HAP-1 (cell line): ENCODE measurements at regions not wholly inside any gene's neighbourhood (a gene's known extent, or its start where the extent isn't known, plus 50 kb on each side); places are given as distances from the start of the nearest gene placed in this dataset.
"Not testable (repeated sequence)": the region's sequence is repeated elsewhere in the genome, so short reads cannot be mapped to it uniquely, and the experiment has no call there.

Source experiments
- DNase-seq, 2 experiments: peaks; one replicate each; pipeline ENCODE4 v3.0.0-alpha.2; 2016 to 2020; ENCODE audit warnings: low spot score in 2 of 2
- H3K27me3 ChIP-seq: fragments of 250-450 bp; sonication (Bioruptor Pico); 2 replicates; pipeline ENCODE4 v1.5.1; 2020; ENCODE audit warnings: low read depth, mild to moderate bottlenecking, moderate library complexity
- H3K36me3 ChIP-seq: fragments of 250-450 bp; sonication (Bioruptor Pico); replicated peaks from 2 replicates; pipeline ENCODE4 v1.5.1; 2020; ENCODE audit warnings: mild to moderate bottlenecking
- H3K4me1 ChIP-seq: fragments of 250-450 bp; sonication (Bioruptor Pico); 2 replicates; pipeline ENCODE4 v1.5.1; 2020; ENCODE audit warnings: mild to moderate bottlenecking
- H3K4me3 ChIP-seq: fragments of 250-450 bp; sonication (Bioruptor Pico); 2 replicates; pipeline ENCODE4 v1.5.1; 2020; ENCODE audit warnings: mild to moderate bottlenecking, moderate library complexity
- H3K9me3 ChIP-seq: fragments of 250-450 bp; sonication (Bioruptor Pico); 2 replicates; pipeline ENCODE4 v1.5.1; 2020; ENCODE audit warnings: mild to moderate bottlenecking, moderate library complexity
- in situ Hi-C: fragments of 300-500 bp; cut with MboI; formaldehyde crosslinking; loops from 3 replicates; pipeline ENCODE4 v1.14.3; 2020; ENCODE audit warnings: low sequenced_read_pairs, inconsistent platforms, mixed read lengths

DNA sequence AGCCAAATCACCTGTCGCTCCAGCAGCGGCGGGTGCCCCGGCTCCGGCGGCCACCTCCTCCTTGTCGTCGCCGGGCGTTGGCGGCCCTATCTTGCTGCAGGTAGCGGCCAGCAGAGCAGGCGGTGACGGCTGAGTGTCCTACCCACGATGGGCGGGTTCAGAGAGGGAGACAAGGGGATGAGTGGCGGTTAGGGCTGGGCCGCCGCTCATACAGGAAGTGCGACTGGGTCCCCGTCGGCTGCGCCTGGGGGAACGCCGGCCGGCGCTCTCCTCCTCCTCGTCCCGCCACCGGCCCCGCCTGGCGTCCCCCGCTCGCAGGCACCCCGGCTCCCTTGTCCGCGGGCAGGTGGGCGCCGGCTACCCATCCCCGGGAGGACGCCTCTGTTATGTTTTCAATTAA, 1692.0 kb downstream of the SLITRK5 start:
- no peaks in the 10 kb centered on the region for H3K27me3 ChIP-seq
- in situ Hi-C loops: no loop called here
- H3K36me3 ChIP-seq: no peaks in the 10 kb centered on the region
- DNase-seq: no peak
- H3K4me3 ChIP-seq: no peak overlapping the region
- H3K4me1 ChIP-seq: no peaks in the 10 kb centered on the region
- no peaks in the 10 kb centered on the region for H3K9me3 ChIP-seq

DNA sequence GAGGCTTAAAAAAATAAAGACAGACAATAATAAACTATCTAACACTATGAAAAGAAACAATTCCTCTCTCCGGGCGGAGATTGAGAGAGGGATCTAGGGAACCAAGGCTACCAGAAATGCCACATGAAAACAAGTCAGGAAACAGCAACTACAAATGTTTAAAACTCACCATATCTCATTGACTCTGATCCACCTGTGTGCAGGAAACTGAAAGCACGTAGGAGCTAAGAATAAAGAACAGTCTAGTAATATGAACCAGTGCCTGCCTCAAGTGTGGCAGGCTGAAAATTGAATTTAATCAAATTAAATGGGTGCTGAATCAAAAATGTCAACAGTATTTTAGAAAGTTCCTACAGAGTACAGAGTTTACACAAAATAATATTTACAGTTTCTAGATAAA, 1701.0 kb downstream of the SLITRK5 start:
- no peak for DNase-seq
- no peaks in the 10 kb centered on the region for H3K36me3 ChIP-seq
- in situ Hi-C loops: no loop called here
- H3K27me3 ChIP-seq: no peaks in the 10 kb centered on the region
- H3K9me3 ChIP-seq: no peaks in the 10 kb centered on the region
- H3K4me3 ChIP-seq: no peak overlapping the region
- no peaks in the 10 kb centered on the region for H3K4me1 ChIP-seq

DNA sequence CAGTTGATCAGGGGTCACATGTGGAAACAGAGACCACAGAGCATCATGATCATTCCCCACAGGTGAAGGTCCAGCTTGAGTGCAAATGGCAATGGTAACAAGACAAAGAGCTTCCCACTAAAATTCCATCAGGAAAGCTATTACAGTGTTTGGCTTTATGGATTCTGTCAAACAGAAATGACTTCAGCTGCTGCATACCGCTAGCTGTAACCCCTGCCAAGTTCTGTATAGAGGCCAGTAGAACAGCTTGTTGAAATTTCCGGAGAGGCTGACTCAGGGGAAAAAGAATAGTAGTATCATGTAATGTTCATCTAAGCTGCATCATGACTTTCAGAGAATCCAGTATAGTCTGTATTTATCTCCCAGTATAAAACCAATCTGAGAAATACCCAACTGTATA, 1704.7 kb downstream of the SLITRK5 start:
- H3K4me1 ChIP-seq: no peaks in the 10 kb centered on the region

DNA sequence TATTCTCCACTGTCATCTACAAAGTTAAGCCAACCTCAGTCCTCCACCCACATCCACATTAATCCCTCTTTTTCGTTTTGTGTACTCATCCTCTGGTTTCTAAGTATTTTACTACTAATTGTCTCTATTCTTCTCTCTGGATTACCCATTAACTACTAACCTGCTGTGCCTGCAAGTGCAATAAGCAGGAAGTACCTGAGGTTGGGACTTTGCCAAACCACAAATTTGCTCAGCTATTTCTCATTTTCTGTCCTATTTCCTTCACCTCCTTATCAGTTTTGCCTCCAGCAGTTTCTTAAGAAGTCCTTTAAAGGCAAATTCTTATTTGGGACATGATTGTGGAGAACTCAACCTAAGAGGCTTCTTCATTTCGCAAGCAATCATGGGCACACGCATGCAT, 1708.9 kb downstream of the SLITRK5 start:
- Histone ChIP-seq H3K4me3 (no peak overlapping the region), H3K9me3 (no peaks in the 10 kb centered on the region), H3K36me3 (no peaks in the 10 kb centered on the region), H3K27me3 (no peaks in the 10 kb centered on the region), H3K4me1 (no peaks in the 10 kb centered on the region)
- no peak for DNase-seq
- in situ Hi-C loops: no loop called here

More for the DNA sequence above, 1704.7 kb downstream of the SLITRK5 start:
- Histone ChIP-seq H3K9me3 (no peaks in the 10 kb centered on the region), H3K4me3 (no peak overlapping the region), H3K36me3 (no peaks in the 10 kb centered on the region), H3K27me3 (no peaks in the 10 kb centered on the region)
- no peak for DNase-seq
- in situ Hi-C loops: no loop called here

DNA sequence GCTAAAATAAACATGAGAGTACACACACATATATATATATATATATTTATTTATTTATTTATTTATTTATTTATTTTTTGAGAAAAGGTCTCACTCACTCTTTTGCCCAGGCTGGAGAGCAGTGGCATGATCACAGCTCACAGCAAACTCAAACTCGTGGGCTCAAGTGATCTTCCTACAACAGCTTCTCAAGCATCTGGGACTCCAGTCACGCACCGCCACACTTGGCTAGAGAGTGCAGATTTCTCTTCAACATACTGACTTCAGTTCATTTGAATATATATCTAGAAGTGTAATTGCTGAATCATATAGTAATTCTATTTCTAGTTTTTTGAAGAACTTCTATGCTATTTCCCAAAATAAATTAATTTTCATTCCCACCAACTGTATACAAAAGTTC, 1711.8 kb downstream of the SLITRK5 start:
- DNase-seq: no peak
- Histone ChIP-seq H3K27me3 (no peaks in the 10 kb centered on the region), H3K36me3 (no peaks in the 10 kb centered on the region), H3K4me1 (no peaks in the 10 kb centered on the region), H3K9me3 (no peaks in the 10 kb centered on the region), H3K4me3 (no peak overlapping the region)
- in situ Hi-C loops: no loop called here

DNA sequence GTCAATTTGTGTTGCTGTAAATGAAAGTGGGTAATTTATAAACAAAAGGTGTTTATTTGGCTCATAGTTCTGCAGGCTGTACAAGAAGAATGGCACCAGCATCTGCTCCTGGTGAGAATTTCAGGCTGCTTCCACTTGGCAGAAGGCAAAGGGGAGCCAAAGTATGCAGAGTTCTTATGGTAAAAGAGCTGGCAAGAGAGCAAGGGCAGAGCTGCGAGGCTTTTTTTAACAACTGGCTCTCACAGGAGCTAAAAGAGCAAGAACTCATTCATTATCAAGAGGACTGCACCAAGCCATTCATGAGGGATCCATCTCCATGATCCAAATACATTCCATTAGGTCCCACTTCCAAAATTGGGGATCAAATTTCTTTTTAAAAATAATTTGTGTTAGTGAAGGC, 1712.7 kb downstream of the SLITRK5 start:
- no peak for DNase-seq
- Histone ChIP-seq H3K36me3 (no peaks in the 10 kb centered on the region), H3K9me3 (no peaks in the 10 kb centered on the region), H3K27me3 (no peaks in the 10 kb centered on the region), H3K4me3 (no peak overlapping the region), H3K4me1 (no peaks in the 10 kb centered on the region)
- in situ Hi-C loops: no loop called here

DNA sequence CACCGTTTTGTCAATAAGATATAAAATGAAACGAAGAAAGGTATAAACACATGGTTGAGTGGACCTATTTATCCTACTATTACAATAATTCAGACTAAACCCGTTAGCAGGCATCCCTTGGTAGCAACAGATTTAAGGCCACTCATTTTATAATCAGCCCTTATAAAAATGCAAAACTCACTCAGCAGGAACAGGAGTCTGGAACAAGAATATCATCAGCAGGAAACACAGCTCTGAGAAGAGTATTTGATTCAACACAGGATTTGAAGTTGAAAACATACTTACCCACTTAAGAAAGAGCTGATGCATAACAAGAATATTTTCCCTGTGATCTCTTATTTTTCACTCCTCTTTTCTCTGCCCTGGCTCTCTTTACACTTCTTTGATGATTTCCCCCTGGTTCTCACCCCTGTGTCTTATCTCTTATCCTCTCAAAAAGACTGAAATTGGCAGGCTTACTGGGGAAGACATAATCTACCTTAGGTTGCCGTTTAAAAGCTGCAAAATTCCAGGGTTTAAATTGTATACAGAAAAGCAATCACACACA, 1722.7 kb downstream of the SLITRK5 start:
- H3K4me1 ChIP-seq: no peaks in the 10 kb centered on the region
- no peaks in the 10 kb centered on the region for H3K9me3 ChIP-seq
- no peaks in the 10 kb centered on the region for H3K36me3 ChIP-seq
- in situ Hi-C loops: no loop called here
- H3K4me3 ChIP-seq: no peak overlapping the region
- no peaks in the 10 kb centered on the region for H3K27me3 ChIP-seq
- no peak for DNase-seq

DNA sequence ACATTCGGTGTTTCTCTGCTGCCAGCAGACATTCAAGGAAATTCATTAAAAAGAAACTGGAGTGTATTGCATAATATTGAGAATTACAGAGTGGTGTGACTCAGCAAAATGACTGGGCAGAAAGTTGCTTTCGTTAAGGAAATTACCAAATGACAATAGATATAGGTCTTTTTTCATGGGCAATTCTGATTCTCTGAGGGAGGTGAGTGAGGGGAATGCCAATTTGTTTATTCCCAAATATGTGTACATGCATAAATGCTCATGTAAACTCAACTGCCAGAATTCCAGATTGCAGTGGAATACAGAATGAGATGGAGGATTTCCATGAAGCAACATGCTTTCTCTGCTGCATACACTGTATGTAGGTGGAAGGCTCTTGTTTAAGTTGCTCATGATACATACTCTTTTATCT, 1730.1 kb downstream of the SLITRK5 start:
- Histone ChIP-seq H3K4me1 (no peaks in the 10 kb centered on the region), H3K4me3 (no peak overlapping the region), H3K27me3 (no peaks in the 10 kb centered on the region), H3K9me3 (no peaks in the 10 kb centered on the region), H3K36me3 (no peaks in the 10 kb centered on the region)
- in situ Hi-C loops: no loop called here
- DNase-seq: no peak

DNA sequence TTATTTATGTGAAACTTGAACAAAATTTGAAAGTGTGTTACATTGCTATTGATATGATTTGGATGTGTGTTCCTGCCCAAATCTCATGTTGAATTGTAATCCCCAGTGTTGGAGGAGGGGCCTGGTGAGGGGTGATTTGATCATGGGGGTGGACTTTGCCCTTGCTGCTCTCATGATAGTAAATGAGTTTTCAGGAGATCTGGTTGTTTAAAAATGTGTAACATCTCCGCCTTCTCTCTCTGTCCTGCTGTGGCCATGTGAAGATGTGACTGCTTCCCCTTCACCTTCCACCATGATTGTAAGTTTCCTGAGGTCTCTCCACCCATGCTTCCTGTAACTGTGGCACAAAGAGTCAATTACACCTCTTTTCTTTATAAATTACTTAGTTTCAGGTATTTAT, 1731.0 kb downstream of the SLITRK5 start:
- DNase-seq: no peak
- Histone ChIP-seq H3K4me1 (no peaks in the 10 kb centered on the region), H3K9me3 (no peaks in the 10 kb centered on the region), H3K27me3 (no peaks in the 10 kb centered on the region), H3K36me3 (no peaks in the 10 kb centered on the region), H3K4me3 (no peak overlapping the region)
- in situ Hi-C loops: no loop called here

DNA sequence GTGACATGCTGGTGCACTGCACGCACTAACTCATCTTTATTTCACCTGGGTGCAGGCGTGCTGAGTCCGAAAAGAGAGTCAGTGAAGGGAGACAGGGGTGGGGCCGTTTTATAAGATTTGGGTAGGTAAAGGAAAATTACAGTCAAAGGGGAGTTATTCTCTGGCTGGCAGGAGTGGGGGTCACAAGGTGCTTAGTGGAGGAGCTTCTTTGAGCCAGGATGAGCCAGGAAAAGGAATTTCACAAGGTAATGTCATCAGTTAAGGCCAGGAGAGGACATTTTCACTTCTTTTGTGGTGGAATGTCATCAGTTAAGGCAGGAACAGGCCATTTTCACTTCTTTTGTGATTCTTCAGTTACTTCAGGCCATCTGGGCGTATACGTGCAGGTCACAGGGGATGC, 1734.9 kb downstream of the SLITRK5 start:
- H3K4me3 ChIP-seq, H3K27me3 ChIP-seq, H3K9me3 ChIP-seq, DNase-seq, H3K4me1 ChIP-seq, H3K36me3 ChIP-seq, in situ Hi-C loops: not testable (repeated sequence)

DNA sequence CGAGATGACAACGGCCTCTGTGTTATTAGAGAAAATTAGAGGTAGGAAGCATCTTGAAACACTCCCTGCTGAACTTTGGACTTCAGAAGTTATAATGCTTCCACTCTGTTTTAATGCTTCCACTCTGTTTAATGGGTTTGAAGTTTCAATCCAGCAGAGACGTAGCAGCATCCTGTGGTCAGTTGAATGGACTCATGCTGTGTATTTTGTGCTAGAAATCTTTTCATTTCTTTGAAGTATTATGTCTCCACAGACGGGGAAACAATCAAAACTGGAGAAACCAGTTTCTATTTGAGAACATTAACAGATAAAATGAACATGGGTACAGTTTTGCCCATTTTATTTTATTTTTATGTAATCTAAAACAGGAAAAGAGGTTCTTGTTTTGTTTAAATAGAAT, 1736.2 kb downstream of the SLITRK5 start:
- no peaks in the 10 kb centered on the region for H3K4me1 ChIP-seq
- in situ Hi-C loops: no loop called here
- H3K4me3 ChIP-seq: no peak overlapping the region
- no peaks in the 10 kb centered on the region for H3K9me3 ChIP-seq
- H3K36me3 ChIP-seq: no peaks in the 10 kb centered on the region
- no peaks in the 10 kb centered on the region for H3K27me3 ChIP-seq
- DNase-seq: no peak

DNA sequence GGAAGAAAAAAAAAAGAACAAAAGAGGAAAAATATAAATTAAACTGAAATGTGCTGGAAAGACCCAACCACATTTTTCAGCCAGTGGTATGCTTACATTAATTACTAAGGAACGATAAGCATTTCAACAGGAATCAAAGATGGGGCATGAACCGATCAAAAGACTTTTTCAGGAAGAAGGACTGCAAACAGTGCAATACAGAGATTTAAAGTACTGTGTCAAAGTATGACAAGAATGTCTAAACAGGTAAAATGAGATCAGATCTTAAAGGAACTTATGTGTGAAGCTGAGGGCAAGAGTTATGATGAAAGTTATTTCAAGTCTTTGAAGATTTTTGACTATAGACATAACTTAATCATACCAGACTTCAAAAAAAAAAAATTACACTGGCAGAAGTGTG, 1761.8 kb downstream of the SLITRK5 start:
- H3K9me3 ChIP-seq: no peaks in the 10 kb centered on the region
- no peaks in the 10 kb centered on the region for H3K27me3 ChIP-seq
- in situ Hi-C loops: no loop called here
- H3K36me3 ChIP-seq: no peaks in the 10 kb centered on the region
- no peaks in the 10 kb centered on the region for H3K4me1 ChIP-seq
- no peak for DNase-seq
- H3K4me3 ChIP-seq: no peak overlapping the region

DNA sequence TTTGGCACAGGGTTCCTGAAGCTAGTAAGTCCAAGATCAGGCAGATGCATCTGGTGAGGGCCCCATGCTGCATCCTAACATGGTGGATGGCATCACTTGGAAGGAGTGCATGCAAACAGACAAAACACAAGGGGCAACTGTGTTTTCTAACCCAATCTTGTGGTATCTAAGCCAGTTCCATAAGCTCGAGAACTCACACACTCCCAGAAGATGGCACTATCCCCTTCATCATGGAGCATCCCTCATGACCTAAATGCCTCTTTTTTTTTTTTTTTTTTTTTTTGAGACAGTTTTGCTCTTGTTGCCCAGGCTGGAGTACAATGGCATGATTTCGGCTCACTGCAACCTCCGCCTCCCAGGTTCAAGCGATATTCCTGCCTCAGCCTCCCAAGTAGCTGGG, 1763.5 kb downstream of the SLITRK5 start:
- H3K4me1 ChIP-seq, H3K4me3 ChIP-seq, H3K9me3 ChIP-seq, DNase-seq, in situ Hi-C loops, H3K27me3 ChIP-seq, H3K36me3 ChIP-seq: not testable (repeated sequence)

DNA sequence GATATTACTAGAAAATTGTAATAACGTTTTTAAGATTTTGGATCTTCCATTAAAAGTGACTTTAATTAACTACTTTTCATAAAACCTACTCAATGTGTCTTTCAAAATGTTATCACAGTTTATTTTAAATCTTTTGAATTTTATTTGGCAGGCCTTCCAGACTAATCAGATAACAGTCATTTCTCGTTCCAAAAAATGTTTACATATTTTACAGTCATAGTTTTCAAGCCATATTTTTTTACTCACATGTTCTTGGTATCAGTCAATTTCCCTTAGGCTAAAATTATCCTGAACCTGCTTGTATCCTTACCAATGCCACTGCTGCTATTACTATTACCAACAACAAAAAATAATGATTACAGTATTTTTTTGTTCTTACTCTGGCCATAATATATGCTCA, 1783.5 kb downstream of the SLITRK5 start:
- no peak overlapping the region for H3K4me3 ChIP-seq
- no peaks in the 10 kb centered on the region for H3K4me1 ChIP-seq
- H3K9me3 ChIP-seq: no peaks in the 10 kb centered on the region
- DNase-seq: no peak
- no peaks in the 10 kb centered on the region for H3K36me3 ChIP-seq
- in situ Hi-C loops: no loop called here
- H3K27me3 ChIP-seq: no peaks in the 10 kb centered on the region

DNA sequence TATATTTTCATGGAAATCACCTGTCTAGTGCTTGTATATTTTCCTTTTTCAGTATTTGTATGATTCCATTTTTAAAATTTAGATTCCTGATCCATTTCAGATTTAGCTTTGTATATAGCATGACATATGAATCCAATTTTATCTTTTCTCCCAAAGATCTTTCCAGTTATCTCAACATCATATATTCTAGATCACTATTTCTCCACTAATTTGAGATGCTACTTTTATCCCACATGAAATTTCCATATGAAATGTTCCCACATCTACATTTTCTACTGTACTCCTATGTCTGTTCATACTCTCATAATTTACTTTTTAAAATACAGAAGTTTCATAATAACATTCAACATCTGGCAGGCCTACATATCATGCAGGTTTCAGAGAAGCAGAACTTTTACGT, 1784.1 kb downstream of the SLITRK5 start:
- no peaks in the 10 kb centered on the region for H3K36me3 ChIP-seq

More for the DNA sequence above, 1784.1 kb downstream of the SLITRK5 start:
- Histone ChIP-seq H3K4me1 (no peaks in the 10 kb centered on the region), H3K27me3 (no peaks in the 10 kb centered on the region), H3K4me3 (no peak overlapping the region), H3K9me3 (no peaks in the 10 kb centered on the region)
- DNase-seq: no peak
- in situ Hi-C loops: no loop called here
